HFF-Myc (cell line): ENCODE measurements at regions not wholly inside any gene's neighbourhood (a gene's known extent, or its start where the extent isn't known, plus 50 kb on each side); places are given as distances from the start of the nearest gene placed in this dataset.

Source experiments
- DNase-seq: peaks from one replicate; pipeline ENCODE4 v3.0.0-alpha.2; 2011; ENCODE audit warnings: low read depth; ENCODE audit errors: extremely low read depth
- H3K4me3 ChIP-seq: replicated peaks from 2 replicates; pipeline ENCODE4 v1.5.1; 2011; ENCODE audit warnings: low read depth, mild to moderate bottlenecking, control low read depth, low read length
- TF ChIP-seq, protein P1 (sequence below): IDR thresholded peaks from 2 replicates; pipeline ENCODE4 v1.5.1; 2012; ENCODE audit warnings: mild to moderate bottlenecking, low read depth, low read length, control low read depth; ENCODE audit errors: missing control alignments

DNA sequence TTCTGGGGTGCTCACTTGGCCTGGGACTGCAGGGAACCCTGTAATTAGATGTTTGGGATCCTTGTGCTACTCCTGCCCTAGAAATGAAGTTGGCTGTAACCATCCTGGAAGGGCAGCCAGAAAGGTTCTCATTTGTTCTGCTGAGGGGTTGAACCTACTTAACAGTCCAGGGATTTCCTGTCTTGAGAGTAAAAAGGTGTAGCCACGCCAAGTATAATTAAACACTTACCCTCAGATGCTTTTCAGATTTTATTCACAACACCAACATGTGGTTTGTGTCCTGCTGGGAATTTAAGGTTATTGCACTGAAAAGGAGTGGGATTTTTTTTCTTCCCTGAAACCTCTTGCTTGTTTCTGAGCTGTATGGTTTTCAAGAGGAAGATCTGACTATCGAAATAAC lies 222.4 kb upstream of the APCDD1 start:
- TF ChIP-seq, protein P1, sequence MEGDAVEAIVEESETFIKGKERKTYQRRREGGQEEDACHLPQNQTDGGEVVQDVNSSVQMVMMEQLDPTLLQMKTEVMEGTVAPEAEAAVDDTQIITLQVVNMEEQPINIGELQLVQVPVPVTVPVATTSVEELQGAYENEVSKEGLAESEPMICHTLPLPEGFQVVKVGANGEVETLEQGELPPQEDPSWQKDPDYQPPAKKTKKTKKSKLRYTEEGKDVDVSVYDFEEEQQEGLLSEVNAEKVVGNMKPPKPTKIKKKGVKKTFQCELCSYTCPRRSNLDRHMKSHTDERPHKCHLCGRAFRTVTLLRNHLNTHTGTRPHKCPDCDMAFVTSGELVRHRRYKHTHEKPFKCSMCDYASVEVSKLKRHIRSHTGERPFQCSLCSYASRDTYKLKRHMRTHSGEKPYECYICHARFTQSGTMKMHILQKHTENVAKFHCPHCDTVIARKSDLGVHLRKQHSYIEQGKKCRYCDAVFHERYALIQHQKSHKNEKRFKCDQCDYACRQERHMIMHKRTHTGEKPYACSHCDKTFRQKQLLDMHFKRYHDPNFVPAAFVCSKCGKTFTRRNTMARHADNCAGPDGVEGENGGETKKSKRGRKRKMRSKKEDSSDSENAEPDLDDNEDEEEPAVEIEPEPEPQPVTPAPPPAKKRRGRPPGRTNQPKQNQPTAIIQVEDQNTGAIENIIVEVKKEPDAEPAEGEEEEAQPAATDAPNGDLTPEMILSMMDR: no peak
- DNase-seq: no peak
- no peak overlapping the region for H3K4me3 ChIP-seq

DNA sequence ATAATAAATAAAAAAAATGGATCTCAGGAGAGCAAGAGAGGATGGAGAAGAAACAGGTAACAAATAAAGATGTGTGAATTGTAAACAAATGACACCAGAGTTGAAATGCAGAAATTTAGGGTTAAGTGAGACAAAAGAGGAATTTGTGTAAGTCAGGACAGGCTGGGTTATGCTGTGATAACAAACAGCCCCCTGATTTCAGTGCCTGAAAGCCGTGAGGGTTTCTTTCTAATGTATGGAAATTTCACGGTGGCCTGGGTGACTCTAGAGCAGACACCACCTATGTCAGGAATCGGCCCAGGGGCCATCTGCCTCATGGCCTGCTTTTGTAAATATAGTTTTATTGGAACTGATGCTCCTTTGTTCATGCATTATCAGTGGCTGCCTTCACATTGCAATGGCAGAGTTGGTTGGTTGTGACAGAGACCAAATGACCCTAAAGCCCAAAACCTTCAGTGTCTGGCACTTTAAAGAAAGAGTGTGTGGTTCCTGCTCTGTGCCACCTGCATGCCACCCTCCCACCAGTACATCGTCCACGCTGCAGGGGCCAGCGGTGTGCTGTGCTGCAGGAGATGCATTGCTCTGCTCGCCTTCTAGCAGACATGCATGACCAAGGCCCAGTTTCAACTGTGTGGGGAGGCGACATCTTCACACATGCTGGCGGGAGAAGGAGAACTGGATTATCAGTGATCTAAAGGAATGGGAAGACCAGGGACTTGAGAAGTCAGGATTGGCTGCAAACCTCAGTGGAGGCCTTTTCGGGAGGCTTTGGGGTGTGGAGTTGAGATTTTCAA lies 221.2 kb upstream of the APCDD1 start:
- no peak for DNase-seq
- no peak overlapping the region for H3K4me3 ChIP-seq
- TF ChIP-seq, protein P1: no peak

DNA sequence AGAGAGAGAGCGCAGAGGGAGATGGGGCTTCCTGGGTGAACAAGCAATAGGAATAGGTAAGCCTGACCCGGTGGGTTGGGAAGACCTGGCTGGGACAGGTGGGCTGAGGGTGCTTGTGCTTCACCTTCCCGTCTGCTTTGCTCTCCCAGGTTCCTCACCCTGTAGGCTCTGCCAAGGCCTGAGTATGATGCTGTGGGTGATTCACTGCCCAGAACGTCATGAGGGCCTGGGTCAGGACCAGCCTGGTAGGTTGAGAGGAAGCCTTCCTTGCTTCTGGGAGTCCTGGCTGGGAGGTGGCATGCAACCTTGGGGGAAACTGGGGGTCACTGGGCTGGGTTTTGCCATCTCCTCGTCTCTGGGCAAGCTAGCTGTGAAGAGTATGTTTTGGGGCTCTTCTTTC lies 220.2 kb upstream of the APCDD1 start:
- TF ChIP-seq, protein P1: no peak
- DNase-seq: no peak

DNA sequence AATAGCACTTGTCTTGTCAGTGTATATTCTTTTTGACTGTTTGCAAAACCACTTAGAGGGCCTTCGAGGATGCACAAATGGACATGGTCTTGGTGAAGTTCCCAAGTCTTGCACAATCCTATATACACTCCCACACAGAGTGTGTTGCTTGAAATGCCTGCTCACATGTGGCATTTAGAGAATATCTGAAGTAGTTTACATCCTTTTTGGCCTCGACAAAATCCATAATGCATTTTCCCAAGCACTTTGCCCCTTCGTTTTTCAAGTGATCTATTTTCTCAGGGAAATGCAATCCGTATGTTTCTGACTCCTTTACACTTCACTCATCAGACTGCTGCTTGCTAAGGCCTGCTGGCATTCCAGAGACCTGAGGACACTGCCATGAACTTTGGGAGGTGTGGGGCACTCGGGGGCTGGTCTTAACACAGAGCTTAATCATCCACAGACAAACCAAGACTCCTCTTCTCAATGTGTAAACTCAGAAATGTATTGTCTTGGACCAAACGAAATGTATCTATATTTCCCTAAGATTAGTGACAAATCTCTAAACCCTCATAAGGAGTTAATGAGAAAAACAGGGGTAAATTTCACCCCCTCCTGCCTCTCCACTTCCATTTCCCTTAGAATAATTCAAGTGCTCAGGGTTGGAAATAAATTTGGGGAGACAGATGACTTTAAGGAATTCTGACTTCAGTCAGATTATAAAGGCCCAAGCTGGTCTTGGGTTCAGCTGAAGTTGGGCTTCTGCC lies 219.3 kb upstream of the APCDD1 start:
- DNase-seq: peak; percentile 86
- TF ChIP-seq, protein P1: no peak

More for the DNA sequence above, 220.2 kb upstream of the APCDD1 start:
- H3K4me3 ChIP-seq: no peak overlapping the region

DNA sequence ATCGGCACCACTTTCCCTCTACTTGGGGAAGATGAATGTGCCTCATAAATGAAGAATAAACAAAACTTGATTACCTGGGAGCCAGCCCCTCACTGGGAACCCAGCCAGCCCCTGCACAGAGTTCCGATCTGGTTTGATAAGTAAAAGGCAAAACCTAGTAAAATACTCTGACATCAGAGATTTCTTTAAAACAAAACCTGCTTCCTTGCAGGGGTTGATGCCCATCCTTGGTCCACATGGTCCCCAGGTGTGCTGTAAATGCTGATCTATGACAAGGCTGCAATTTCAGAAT lies 218.8 kb upstream of the APCDD1 start:
- DNase-seq: peak; percentile 54
- no peak overlapping the region for H3K4me3 ChIP-seq
- TF ChIP-seq, protein P1: no peak

More for the DNA sequence above, 219.3 kb upstream of the APCDD1 start:
- no peak overlapping the region for H3K4me3 ChIP-seq

DNA sequence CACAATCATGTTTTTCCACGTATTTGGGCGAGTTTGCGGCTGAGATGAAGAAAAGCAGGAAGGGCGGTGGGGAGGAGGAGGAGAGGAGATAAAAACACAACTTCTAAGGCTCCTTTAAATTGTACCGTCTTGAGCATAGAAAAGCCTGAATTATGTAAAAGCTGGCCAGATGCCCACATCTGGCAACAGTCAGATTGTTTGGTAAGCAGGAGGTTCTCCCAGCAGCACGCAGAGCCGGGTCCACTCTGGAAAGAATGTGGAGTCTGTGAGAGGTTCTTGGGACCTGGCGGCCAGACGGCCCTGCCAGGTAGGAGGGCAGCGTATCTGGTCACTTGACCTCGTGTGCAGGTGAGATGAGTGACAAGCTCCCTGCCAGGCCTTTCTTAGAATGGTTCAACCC lies 215.3 kb upstream of the APCDD1 start:
- TF ChIP-seq, protein P1: no peak
- peak; percentile 56 for DNase-seq
- no peak overlapping the region for H3K4me3 ChIP-seq
